Tongue (tissue), 1 donor: ENCODE measurements at regions not wholly inside any gene's neighbourhood (a gene's known extent, or its start where the extent isn't known, plus 50 kb on each side); places are given as distances from the start of the nearest gene placed in this dataset.

Experiments
- DNase-seq: peaks from one replicate; pipeline ENCODE4 v3.0.0-alpha.2; 2015

DNA sequence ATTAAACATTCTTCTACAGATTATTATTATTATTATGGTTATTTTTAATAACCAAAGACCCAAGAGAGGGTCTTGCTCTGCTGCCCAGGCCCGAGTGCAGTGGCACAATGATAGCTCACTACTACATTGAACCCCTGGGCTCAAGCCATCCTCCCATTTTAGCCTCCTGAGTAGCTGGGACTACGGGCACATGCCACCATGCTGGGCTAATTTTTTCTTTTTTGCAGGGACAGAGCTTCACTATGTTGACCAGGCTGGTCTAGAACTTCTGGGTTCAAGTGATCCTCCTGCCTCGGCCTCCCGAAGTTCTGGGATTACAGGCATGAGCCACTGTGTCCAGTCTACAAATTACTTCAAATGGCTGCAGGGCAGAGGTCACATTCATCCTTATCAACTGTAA lies 179.8 kb downstream of the KCNRG start:
- no peak for DNase-seq

DNA sequence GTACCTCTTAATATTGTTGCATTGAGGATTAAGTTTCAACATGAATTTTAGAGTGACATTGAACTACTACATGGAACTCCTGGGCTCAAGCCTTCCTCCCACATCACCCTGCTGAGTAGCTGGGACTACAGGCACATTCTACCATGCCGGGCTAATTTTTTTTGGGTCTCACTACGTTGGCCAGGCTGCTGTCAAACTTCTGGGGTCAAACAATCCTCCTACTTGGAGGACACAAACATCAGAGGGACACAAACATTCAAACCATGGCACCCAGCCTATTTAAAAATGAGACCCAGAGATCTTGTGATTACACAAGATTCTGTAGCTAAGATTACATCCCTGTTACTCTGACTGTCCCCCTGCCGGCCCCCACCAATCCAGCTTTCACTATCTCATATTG lies 180.9 kb downstream of the KCNRG start:
- no peak for DNase-seq

DNA sequence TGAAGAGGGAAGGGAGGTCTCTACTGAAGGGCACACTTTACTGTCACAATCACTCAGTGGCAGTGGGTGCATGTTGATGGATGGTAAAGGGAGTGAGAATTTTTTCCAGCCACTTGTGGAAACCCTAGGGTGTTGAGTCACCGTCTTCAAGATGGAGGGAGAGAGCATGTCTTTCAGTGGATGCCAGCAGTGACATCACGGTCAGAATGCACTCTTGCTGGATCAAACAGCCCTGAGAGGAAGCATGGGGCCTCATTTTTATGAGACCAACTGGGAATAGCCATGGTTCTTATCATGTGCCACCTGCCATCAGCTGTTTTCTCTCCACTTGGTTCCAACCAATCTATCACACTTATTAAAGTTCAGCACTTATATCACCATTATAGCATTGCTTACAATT lies 182.5 kb downstream of the KCNRG start:
- no peak for DNase-seq

DNA sequence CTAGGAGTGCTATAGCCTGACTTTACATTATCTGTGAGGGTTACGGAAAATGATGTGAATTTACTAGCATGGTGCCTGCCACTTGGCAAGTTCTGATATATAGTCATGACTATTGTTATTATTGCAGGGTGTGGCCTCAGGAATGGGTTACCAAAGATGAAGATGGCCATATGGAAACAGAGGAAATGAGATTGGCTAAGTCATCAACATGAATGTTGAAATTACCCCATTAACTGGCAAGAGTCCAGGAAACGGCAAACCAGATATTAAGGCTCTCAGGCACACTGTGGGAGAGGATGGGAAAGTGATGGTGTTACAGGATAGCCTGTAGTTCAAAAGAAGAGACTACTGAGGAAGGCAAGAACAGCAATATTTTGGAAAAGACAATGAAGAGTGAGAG lies 183.3 kb downstream of the KCNRG start:
- DNase-seq: no peak

DNA sequence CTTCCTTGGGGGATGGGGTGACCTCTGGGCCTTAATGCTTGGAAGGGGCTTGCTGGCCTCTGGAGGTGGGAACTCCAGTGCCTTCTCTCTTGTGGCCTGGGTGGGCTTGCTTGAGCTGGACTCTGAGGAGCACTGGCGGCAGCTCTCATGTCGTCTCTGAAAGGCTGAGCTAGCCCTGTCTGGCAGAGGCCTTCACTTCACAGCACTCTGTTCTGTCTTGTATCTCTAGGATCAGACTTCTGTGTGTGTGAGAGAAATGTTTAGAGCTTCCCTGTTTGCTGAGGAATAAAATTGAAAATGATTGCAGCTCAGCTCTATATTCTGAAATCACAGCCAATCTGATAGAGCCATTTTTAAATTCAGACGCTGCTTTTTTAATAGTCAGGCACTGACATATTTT lies 185.3 kb downstream of the KCNRG start:
- DNase-seq: no peak

DNA sequence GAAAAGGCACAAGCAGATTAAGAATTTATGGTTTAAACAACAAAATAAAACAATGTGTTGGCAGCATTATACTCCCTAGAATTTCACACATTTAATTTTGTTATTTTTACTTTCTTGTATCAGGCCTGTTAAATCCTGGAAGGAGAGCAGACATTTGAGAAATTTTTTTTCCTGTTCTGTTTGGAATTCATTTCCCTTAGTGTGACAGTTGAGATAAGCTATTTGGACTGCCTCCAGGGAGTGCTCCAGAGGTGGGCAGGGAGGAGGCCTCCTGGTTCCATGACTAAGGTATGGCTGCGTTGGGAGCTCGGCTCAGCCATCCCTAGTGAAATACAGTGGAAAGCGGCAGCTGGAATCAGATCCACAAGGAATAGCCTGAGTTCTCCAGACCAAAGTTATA lies 185.7 kb downstream of the KCNRG start:
- DNase-seq: no peak

DNA sequence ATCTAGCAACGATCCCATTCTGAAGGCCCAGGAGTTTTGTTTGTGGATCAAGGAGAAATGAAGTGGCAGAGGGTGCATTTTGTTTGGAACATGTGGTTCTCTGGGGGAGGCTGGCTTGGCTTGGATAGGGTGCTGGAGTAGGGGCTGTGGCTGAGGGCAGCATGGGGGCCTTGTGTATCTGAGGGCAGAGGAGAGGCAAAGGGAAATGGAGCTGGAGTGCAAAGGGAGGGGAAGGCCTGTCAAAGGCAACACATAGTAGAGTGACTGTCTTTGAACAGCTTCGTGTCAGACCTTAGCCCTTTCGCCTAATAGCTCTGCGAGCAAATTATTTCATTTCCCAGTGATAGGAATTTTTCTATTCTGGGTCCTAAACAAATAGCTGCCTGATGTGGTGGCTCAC lies 187.2 kb downstream of the KCNRG start:
- no peak for DNase-seq

DNA sequence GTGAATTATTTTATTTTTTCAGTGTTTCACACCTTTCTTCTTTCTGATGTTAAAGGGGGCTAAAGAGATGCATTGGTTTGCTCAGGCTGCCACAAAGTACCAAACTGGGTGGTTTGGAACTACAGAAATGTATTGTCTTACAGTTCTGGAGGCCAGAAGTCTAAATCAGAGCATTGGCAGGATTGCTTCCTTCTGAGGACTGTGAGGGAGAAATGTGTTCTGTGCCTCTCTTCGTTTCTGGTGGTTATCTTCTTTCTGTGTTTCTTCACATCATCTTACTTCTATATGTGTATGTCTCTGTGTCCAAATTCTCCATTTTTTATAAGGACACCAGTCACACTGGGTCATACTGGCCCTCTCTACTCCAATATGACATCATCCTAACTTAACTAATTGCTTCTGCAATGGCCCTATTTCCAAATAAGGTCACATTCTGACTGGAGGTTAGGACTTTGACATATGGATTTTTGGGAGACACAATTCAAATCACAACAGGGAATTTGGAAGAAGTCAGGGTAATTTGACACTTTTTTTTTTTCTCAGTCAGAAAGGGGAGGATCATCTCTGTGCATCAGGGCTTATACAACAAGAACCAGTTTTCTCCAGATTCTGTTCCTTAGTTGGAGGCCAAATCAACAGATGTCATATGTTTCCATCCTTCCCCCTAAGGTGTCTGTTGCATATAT lies 188.2 kb downstream of the KCNRG start:
- no peak for DNase-seq

DNA sequence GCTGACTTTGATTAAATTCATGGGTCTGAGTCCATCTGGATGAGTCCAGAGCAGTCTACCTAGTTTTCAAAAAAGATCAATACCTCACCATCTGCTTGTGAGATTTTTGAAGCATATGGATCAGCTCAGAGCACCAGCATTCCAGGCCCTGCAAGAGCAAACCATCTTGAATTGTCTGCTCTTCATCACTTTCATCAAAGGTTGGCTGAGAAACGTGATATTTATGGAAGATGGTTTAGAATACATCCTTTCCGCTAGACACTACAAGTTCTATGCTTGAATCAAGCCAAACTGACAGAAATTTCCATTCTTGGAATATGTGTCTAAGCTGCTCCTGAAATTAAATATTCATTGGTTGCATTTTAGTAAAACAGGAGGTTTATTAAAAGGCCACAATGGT lies 190.3 kb downstream of the KCNRG start:
- no peak for DNase-seq

DNA sequence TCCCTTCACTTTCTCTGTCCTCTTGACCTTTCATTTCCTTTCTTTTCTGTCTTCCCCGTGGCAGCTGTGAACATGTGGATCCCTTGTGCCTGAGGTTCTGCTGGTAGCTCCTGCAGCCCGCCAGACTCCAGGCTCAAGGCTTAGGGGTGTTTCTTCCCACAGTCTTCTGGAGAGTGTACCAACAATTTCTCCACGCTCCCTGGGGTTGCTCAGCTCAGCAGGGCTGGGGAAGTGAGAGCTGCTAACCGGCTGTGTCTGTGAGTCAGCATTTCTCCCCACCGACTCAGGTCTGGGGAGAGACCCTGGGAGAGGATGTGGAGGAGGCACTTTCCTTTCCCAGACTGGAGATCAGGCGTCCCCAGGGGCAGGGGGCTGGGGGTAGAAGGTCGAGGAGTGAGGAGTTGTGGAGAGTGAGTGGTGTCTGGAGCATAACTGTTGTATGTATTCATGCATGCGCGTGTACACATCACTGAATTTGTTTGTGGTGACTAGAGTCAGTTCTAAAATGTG lies 193.6 kb downstream of the KCNRG start:
- DNase-seq: peak; percentile 57

DNA sequence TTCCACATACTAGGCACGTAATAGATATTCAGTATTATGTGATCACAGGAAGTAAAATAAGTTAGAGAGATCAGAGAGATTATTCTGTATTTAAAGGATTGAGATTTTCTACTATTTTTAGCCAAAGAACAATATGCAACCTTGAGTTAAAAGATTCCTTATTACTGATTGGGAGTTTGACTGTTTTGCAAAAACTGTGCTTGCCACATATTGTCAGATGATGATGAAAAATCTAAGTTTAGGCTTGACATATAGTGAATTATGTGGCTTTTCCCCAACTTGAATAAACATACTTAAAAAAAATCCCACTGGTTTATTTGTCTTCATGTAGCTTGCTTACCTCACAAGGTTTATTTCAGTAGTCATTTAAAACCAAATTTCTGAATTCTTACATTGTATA lies 194.4 kb downstream of the KCNRG start:
- no peak for DNase-seq

DNA sequence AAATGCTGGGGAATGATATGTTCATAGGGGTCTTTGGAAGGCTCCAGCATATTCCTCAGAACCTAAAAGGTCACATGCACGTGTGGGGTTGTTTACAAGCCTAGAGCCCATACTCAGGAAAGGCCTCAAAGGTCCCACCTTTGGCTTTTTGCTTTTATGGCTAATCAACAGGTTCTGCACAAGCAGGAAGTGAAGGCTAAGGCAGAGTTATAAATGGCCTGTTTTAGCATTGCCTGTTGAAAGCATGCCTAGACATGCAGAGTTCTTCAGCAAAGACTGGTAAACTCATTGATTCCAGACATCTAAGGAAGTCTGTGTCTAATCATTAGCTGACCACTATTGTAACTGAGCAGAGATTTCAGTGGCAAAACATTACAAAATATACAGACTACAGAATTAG lies 198.3 kb downstream of the KCNRG start:
- DNase-seq: no peak

DNA sequence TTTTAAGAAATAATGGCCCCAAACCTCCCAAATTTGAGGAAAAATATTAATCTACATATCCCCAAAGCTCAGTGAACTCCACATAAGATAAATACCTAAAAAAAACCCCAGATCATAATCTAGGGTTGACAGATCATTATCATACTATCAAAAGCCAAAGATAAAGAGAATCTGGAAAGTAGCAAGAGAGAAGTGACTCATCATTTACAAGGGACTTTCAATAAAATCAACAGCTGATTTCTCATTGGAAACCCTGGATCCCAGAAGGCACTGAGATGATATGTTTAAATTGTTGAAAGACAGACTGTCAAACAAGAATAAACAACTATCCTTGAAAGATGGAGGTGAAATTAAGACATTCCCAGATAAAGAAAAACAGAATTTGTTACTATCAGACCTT lies 199.3 kb downstream of the KCNRG start:
- no peak for DNase-seq

DNA sequence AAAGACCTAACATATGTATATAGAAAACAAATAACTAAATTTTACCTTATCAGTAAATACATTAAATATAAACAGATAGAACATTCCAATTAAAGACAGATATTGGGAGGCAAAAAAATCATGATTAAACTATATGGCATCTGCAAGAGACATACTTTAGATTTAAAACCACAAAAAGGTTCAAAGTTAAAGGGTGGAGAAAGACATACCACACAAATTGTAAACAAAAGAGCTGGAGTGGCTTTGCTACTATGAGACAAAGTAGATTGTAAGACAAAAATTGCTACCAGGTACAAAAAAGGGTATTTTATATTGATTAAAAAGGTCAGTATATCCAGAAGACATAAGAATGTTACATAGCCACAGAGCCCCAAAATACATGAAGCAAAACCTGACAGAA lies 200.2 kb downstream of the KCNRG start:
- no peak for DNase-seq

DNA sequence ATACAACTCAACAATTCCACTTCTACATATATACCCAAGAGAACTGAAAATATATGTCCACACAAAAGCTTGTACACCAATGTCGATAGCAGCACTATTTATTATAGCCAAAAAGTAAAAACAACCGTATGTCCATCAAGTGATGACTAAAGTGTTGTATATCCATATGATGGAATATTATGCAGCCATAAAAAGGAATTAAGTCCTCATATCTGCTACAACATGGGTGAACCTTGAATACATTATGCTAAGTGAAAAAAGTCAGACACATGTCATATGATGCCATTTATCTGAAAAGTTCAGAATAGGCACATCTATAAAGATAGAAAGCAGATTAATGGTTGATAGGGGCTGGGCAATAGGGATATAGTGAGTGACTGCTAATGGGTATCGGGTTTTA lies 204.5 kb downstream of the KCNRG start:
- no peak for DNase-seq

DNA sequence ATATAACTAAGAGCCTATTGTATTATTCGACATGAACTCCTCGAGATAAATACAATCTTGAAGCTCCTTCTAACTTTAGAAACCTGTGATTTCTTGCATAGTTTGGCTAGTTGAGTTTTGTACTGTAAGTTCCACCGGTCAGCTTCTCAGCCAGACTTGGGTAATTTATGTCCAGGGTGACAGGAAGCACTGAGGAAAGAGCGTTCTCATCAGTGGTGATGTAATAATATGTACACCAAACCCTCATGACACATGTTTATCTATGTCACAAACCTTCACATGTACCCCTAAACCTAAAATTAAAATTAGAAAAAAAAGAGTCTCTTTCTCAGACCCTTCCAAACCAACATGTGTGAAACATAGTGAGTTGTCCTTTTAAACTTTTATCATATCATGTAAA lies 205.7 kb downstream of the KCNRG start:
- DNase-seq: no peak

DNA sequence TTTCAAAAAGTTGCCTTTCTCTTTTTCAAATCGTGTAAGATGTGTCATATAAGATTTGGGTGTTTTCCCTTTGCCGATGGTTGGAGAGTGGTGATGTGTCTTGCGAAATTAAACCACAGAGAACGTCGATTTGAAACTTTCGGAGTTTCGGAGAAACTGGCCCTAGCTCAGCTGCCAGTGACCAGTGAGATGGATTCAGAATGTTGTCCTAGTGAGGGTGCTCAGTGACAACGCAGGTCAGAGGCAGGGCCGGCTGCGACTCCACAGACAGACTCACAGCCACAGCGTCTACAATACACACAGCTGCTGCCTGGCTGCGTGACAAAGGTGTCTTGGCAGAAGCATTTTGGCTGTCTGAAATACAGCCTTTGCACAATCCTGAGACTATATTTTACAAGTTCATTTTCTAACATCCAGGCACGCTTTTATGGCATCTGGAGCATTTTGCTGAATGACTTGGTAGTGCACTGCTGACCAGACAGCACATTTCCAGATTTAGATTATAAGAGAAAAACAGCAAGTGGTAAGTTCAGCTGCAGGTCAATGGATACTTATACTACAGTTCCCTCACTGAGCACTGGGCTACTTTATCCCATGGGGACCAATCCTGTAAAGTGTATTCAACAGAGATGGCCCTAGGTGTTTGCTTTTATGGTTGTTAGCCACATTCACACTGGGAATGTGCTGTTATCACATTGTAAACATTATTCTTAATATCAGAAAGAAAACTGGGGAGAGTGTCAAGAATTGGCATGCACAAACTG lies 207.5 kb downstream of the KCNRG start:
- DNase-seq: peak; percentile 74

DNA sequence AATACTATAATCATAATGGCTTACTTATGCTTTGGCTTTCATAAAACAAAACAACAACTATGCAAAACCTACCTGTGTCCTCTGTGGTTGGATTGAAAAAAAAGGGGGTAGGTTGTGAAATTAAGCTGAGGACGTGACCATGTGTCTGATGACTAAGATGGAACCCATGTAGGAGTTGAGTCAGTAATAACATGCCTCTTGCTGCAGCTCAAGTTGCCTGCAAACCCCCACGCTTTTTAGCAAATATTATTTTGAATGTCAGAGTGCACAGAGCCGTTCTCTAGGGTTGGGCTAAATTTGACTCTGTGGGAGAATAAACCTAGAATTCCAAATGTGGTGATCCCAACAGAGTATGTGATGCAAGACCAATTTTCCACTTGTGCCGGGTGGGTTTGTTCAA lies 209.3 kb downstream of the KCNRG start:
- DNase-seq: no peak

DNA sequence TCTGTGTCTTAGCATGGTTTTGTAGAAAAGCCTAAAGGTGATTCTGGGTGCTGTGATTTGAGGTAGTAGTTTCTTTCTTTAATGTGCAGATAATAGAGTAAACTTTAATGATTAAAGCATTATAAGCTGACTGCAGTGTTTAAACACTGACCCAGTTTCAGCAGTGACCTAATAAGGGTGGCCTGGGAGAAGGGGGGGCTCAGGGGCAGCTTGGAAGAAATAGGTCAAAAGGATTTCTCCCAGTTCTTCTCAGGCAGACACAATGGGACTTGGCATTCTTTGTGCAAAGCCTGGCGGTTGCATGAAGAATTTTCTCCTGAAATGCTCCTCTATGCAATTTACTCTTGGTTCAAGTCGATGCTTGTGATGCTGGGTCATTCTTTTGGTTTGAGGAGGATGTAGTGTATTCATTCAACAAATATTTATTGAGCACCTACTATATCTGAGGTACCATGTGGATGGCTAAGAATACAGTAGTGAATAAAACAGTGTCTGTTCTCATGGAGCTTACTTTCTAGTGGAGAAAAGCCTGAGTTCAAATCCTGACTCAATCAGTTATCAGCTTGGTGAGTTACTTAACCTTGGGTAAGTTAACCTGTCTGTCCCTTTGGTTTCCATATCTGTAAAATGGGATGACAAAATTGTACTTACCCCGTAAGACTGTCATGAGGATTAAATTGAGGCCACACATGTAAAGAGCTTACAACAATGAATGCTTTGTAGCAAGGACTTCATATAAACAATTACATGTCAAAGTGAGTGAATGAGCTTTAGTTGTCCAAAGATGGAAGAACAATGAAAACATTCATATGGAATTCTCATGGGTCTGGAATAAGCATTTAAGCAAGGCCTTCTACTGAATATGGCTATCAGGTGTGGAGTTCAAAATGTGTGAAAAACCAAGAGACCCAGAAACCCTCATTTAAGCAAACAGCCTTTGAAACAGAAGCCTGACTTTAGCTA lies 210.2 kb downstream of the KCNRG start:
- DNase-seq: no peak

DNA sequence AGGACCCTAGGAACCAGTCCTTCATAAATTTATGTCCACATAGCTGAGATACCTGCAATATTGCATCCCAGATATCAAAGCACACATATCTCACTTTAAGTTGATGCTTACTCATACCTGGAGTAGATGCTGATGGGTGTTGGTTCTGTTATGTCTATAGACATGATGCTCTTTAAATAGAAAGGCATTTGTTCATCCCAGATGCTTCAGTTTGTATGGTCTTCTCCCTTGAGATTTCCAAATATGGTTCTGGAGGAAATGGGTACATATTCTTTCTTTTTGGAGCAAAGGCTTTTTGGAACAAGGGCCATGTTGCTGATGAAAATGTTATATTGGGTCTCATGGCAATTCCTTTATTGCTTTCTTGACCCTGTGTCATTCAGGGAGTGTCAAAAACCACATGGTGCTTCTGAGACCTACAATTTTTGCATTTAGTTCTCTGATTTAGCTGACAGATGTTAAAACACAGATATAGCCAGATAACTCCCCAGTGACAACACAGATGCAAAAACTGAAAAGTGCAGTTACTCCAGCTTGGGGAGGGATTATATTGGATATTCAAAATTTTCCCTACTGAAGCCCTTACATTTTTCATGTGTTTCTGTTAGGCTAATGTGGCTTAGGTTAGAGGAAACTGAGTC lies 211.4 kb downstream of the KCNRG start:
- peak; percentile 55 for DNase-seq

DNA sequence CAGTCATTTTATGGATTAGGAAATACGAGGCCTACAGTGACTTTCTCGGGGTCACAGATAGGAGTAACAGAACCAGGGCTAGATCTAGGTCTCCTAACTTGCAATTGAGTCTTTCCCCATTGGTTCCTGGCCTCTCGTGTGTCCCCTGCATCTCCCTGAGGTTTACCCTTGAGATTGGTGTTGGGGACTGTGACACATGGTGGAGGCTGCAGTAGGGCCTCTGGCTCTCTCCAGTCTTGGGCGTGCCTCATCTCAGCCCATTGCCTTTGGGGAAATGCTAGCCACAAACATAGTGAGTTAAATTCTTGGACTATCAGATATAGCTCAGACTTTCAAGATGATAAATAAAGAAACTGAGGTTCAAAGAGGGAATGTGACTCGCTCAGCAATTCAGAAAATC lies 212.1 kb downstream of the KCNRG start:
- no peak for DNase-seq

DNA sequence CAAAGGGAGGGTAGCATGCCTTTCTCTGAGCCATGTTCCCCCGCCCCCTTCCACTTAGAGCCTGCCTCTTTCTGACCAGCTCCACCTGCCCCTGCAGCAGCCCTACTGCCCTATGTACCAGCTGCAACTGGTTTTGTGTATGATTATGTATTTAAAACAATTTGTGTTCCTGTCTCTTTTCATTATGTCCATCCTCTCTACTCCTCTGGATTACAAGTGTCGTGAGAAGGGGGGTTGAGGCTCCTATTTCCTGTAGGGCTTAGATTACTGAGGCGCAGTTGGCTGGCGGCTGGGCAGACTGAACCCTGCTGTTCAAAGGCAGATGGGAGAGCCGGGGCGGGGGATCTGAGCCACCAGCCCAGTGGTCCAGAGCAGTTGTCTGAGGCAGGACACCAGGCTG lies 213.3 kb downstream of the KCNRG start:
- peak; percentile 32 for DNase-seq
